ENCODE measurements at regions not wholly inside any gene's neighbourhood (a gene's known extent, or its start where the extent isn't known, plus 50 kb on each side); places are given as distances from the start of the nearest gene placed in this dataset.

GRCh38 chr9:91034976-91035824 lies 233.6 kb downstream of the SYK start:
- H3K4me3 ChIP-seq (ENCODE audit: low read depth, low read length): no peak overlapping the region
- no peaks in the 10 kb centered on the region for H3K36me3 ChIP-seq (ENCODE audit: control insufficient read depth, insufficient read depth, low read length)
- Mint-ChIP-seq H3K9me3 (peaks cover 0 to 2% (median 0%) of the 10 kb centered on the region in 7 donors), H3K27me3 (peaks cover 17% of the 10 kb centered on the region), H3K4me3 (no peak overlapping the region), H3K4me1 (peaks cover 0 to 10% (median 4%) of the 10 kb centered on the region in 4 donors), H3K27ac (peak overlapping the region in 1 of 3 donors; percentile 29), H3K36me3 (no peaks in the 10 kb centered on the region)
- DNase-seq (no peak), ATAC-seq (ENCODE audit: low read depth in 2 of 2) (no peak)
- H3K4me1 ChIP-seq (ENCODE audit: control insufficient read depth, insufficient read depth, low read length, poor library complexity, severe bottlenecking): peaks cover 8% of the 10 kb centered on the region
- H3K27ac ChIP-seq (ENCODE audit: insufficient read depth, low read length, poor library complexity, severe bottlenecking): no peak overlapping the region
- H3K9me3 ChIP-seq (ENCODE audit: control insufficient read depth in 2 of 2, low read length in 2 of 2): no peaks in the 10 kb centered on the region
- no peaks in the 10 kb centered on the region for H3K27me3 ChIP-seq (ENCODE audit: control insufficient read depth, insufficient read depth, low read length)

DNA sequence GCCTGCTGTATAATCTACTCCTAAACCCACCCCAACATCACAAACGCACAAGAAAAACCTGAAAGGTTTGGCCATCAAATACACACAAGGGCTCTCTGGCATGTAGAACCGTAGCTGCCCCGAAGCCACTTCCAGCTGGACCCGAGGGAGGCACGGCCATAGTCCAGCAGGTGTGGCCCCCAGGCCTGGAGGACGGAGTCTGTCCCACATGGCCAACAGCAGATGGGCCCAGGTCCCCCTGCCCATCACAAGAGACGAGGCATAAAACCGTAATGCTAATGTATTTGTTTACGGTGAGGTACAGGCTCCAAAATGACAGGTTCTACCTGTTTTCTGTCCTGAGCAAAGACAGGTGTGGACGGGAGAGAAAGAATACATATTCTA lies 234.2 kb downstream of the SYK start:
- no peaks in the 10 kb centered on the region for H3K27me3 ChIP-seq (ENCODE audit: control insufficient read depth, insufficient read depth, low read length)
- no peaks in the 10 kb centered on the region for H3K36me3 ChIP-seq (ENCODE audit: control insufficient read depth, insufficient read depth, low read length)
- peaks cover 0 to 10% (median 4%) of the 10 kb centered on the region in 4 donors for H3K4me1 Mint-ChIP-seq
- H3K36me3 Mint-ChIP-seq: no peaks in the 10 kb centered on the region
- peaks cover 12% of the 10 kb centered on the region for H3K27me3 Mint-ChIP-seq
- no peak overlapping the region for H3K4me3 Mint-ChIP-seq
- H3K4me1 ChIP-seq (ENCODE audit: control insufficient read depth, insufficient read depth, low read length, poor library complexity, severe bottlenecking): peaks cover 8% of the 10 kb centered on the region
- no peak for DNase-seq
- peak overlapping the region in 1 of 3 donors; percentile 29 for H3K27ac Mint-ChIP-seq
- H3K9me3 ChIP-seq (ENCODE audit: control insufficient read depth in 2 of 2, low read length in 2 of 2): no peaks in the 10 kb centered on the region
- no peak for ATAC-seq (ENCODE audit: low read depth in 2 of 2)
- no peak overlapping the region for H3K27ac ChIP-seq (ENCODE audit: insufficient read depth, low read length, poor library complexity, severe bottlenecking)
- no peak overlapping the region for H3K4me3 ChIP-seq (ENCODE audit: low read depth, low read length)
- peaks cover 0 to 2% (median 0%) of the 10 kb centered on the region in 7 donors for H3K9me3 Mint-ChIP-seq

DNA sequence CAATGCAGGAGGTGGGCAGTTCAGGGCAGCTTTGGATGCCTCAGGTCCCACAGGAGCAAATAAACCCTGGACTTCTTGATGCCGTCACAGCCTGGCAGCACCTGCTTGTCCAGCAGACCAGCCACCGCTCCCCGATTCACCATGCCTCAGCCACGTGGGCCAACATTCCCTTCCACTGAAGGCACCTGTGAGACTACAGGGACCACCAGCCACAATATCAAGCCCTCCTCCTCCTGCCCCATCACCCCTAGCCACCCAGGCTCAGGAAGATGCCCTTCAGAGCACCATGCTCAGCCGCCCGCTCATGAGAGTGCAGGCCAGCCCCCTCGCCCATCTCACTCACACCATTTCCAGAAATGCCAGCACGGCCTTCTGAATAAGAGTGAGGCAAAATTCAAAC lies 234.7 kb downstream of the SYK start:
- Histone ChIP-seq H3K9me3 (ENCODE audit: control insufficient read depth in 2 of 2, low read length in 2 of 2) (no peaks in the 10 kb centered on the region), H3K36me3 (ENCODE audit: control insufficient read depth, insufficient read depth, low read length) (no peaks in the 10 kb centered on the region), H3K27ac (ENCODE audit: insufficient read depth, low read length, poor library complexity, severe bottlenecking) (no peak overlapping the region), H3K4me3 (ENCODE audit: low read depth, low read length) (no peak overlapping the region), H3K4me1 (ENCODE audit: control insufficient read depth, insufficient read depth, low read length, poor library complexity, severe bottlenecking) (peaks cover 8% of the 10 kb centered on the region), H3K27me3 (ENCODE audit: control insufficient read depth, insufficient read depth, low read length) (no peaks in the 10 kb centered on the region)
- Mint-ChIP-seq H3K27me3 (peaks cover 10% of the 10 kb centered on the region), H3K27ac (no peak overlapping the region), H3K9me3 (peaks cover 0 to 2% (median 0%) of the 10 kb centered on the region in 7 donors), H3K4me1 (peaks cover 0 to 10% (median 4%) of the 10 kb centered on the region in 4 donors), H3K4me3 (no peak overlapping the region), H3K36me3 (no peaks in the 10 kb centered on the region)
- DNase-seq (no peak), ATAC-seq (ENCODE audit: low read depth in 2 of 2) (no peak)

DNA sequence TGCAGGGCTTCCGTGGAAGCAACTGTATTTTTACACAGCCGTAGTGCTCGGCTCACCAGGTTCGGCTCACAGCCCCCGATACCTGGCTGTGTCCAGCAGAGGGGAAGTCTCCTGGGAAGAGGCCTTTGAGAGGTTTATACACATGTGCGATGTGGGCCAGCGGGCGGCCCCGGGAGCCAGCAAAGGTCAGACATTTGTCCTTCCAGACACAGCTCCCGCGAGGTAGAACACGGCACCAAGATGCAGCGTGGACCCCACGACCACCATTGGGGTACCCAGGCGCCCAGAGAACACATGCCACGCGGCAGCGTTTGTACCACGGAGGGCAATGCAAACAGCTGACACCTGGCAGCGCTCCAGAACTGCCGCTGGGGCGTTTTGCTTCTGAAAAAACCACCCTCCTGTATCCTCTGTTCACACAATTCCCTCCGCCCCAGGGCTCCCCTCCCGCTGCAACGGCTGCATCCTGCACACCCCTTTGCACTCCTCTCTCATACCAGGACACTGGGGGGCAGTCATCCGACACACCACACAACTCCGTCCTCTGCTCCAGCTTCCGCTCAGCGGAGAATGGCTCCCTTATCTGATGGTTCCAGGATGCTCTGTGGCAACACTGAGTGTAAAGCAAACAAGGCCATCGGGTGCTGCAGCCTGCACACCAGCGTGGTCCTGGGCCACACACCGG lies 235.3 kb downstream of the SYK start:
- Mint-ChIP-seq H3K4me3 (peak overlapping the region in 1 of 4 donors; percentile 35), H3K9me3 (peaks cover 0 to 2% (median 0%) of the 10 kb centered on the region in 7 donors), H3K36me3 (no peaks in the 10 kb centered on the region), H3K27me3 (peaks cover 10% of the 10 kb centered on the region), H3K4me1 (peaks cover 0 to 10% (median 4%) of the 10 kb centered on the region in 4 donors), H3K27ac (no peak overlapping the region)
- Histone ChIP-seq H3K27me3 (ENCODE audit: control insufficient read depth, insufficient read depth, low read length) (no peaks in the 10 kb centered on the region), H3K9me3 (ENCODE audit: control insufficient read depth in 2 of 2, low read length in 2 of 2) (no peaks in the 10 kb centered on the region), H3K27ac (ENCODE audit: insufficient read depth, low read length, poor library complexity, severe bottlenecking) (no peak overlapping the region), H3K4me3 (ENCODE audit: low read depth, low read length) (no peak overlapping the region), H3K4me1 (ENCODE audit: control insufficient read depth, insufficient read depth, low read length, poor library complexity, severe bottlenecking) (peaks cover 8% of the 10 kb centered on the region), H3K36me3 (ENCODE audit: control insufficient read depth, insufficient read depth, low read length) (no peaks in the 10 kb centered on the region)
- DNase-seq (peak; percentile 17 to 63 (median 45)), ATAC-seq (ENCODE audit: low read depth in 2 of 2) (peak; percentile 69 to 74)

DNA sequence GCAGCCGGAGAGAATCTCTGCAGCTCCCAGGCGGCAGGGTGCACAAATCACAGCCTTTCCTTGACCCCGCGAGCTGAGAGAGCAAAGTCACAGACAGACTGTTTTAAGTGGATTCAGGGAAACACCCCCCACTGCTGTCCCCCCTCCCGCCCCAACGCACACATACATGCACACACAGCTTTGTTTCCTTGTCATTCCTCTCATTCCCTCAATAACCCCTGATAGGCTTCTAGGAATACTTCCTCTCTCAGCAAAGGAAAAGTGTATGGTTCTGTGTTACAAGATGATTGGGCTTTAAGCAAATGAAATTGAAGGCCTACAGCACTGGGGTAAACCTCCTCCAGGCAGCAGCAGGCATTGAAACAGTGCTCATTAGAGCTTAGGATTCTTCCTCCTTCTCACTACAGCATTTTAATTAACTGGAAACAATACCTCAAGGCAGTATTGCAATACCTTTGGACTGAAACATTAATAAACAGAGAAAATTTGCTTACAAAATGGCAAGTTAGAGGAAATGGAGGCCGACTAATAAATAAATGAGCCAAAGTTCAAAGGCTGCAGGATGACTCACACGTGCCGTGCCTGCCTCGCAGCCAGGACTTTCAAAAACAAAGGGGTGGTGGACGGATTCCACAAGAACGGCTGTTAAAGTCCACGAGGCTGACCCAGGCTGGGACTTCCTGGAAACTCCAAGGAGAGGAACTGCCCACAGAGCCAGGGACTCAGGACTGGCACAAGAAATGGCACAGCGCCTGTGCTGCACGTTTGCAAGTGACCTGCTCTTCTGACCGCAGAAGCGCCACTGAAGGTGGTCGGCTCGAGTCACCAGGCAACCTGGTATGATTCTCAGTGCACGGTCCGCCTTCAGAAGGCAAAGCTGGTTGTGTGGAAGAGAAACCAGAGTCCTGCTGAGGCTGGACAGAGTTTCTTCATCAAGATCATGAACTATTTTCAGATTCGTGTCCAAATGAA lies 236.2 kb downstream of the SYK start:
- ATAC-seq (ENCODE audit: low read depth in 2 of 2) (no peak), DNase-seq (no peak)
- peaks cover 0 to 2% (median 0%) of the 10 kb centered on the region in 7 donors for H3K9me3 Mint-ChIP-seq
- H3K4me3 Mint-ChIP-seq: peak overlapping the region in 1 of 4 donors; percentile 35
- peaks cover 8% of the 10 kb centered on the region for H3K4me1 ChIP-seq (ENCODE audit: control insufficient read depth, insufficient read depth, low read length, poor library complexity, severe bottlenecking)
- no peak overlapping the region for H3K27ac Mint-ChIP-seq
- no peak overlapping the region for H3K27ac ChIP-seq (ENCODE audit: insufficient read depth, low read length, poor library complexity, severe bottlenecking)
- peaks cover 10% of the 10 kb centered on the region for H3K27me3 Mint-ChIP-seq
- no peaks in the 10 kb centered on the region for H3K27me3 ChIP-seq (ENCODE audit: control insufficient read depth, insufficient read depth, low read length)
- H3K36me3 ChIP-seq (ENCODE audit: control insufficient read depth, insufficient read depth, low read length): no peaks in the 10 kb centered on the region
- no peak overlapping the region for H3K4me3 ChIP-seq (ENCODE audit: low read depth, low read length)
- H3K36me3 Mint-ChIP-seq: no peaks in the 10 kb centered on the region
- no peaks in the 10 kb centered on the region for H3K9me3 ChIP-seq (ENCODE audit: control insufficient read depth in 2 of 2, low read length in 2 of 2)
- peaks cover 0 to 10% (median 4%) of the 10 kb centered on the region in 4 donors for H3K4me1 Mint-ChIP-seq

- H3K9me3 Mint-ChIP-seq: peaks cover 0 to 3% (median 0%) of the 10 kb centered on the region in 7 donors
These were observed 237.0 kb downstream of the SYK start for GRCh38 chr9:91038483-91039124.

More at GRCh38 chr9:91038483-91039124, 237.0 kb downstream of the SYK start:
- Mint-ChIP-seq H3K4me3 (no peak overlapping the region), H3K27ac (no peak overlapping the region), H3K27me3 (peaks cover 13% of the 10 kb centered on the region), H3K36me3 (no peaks in the 10 kb centered on the region), H3K4me1 (peaks cover 0 to 10% (median 4%) of the 10 kb centered on the region in 4 donors)
- Histone ChIP-seq H3K36me3 (ENCODE audit: control insufficient read depth, insufficient read depth, low read length) (no peaks in the 10 kb centered on the region), H3K4me3 (ENCODE audit: low read depth, low read length) (no peak overlapping the region), H3K27me3 (ENCODE audit: control insufficient read depth, insufficient read depth, low read length) (no peaks in the 10 kb centered on the region), H3K9me3 (ENCODE audit: control insufficient read depth in 2 of 2, low read length in 2 of 2) (no peaks in the 10 kb centered on the region), H3K27ac (ENCODE audit: insufficient read depth, low read length, poor library complexity, severe bottlenecking) (no peak overlapping the region), H3K4me1 (ENCODE audit: control insufficient read depth, insufficient read depth, low read length, poor library complexity, severe bottlenecking) (peaks cover 8% of the 10 kb centered on the region)
- ATAC-seq (ENCODE audit: low read depth in 2 of 2) (no peak), DNase-seq (no peak)
